Stomach (tissue), 8 donors: ENCODE measurements at regions not wholly inside any gene's neighbourhood (a gene's known extent, or its start where the extent isn't known, plus 50 kb on each side); places are given as distances from the start of the nearest gene placed in this dataset.

Experiments
- DNase-seq, 2 donors: peaks; one replicate each; pipeline versions ENCODE4 v3.0.0 to v3.0.0-alpha.2; 2013 to 2019
- H3K27ac ChIP-seq, 5 donors: fragments of 200-600 bp in 4 of 5; sonication (generic) in 4 of 5; one replicate each; pipeline ENCODE4 v1.5.1; 2013 to 2019; ENCODE audit warnings: mild to moderate bottlenecking in 1 of 5, moderate library complexity in 1 of 5
- H3K27me3 ChIP-seq, 3 donors: fragments of 200-600 bp; sonication (generic); one replicate each; pipeline ENCODE4 v1.5.1; 2017 to 2019; ENCODE audit warnings: mixed run types in 1 of 3
- H3K36me3 ChIP-seq, 4 donors: fragments of 200-600 bp; sonication (generic); 1 replicate in 3 of 4; 2 replicates in 1 of 4; pipeline ENCODE4 v1.5.1; 2016 to 2019
- H3K4me1 ChIP-seq, 4 donors: fragments of 200-600 bp; sonication (generic); one replicate each; pipeline ENCODE4 v1.5.1; 2016 to 2019
- H3K4me3 ChIP-seq, 4 donors: fragments of 200-600 bp; sonication (generic) in 3 of 4; one replicate each; pipeline ENCODE4 v1.5.1; 2016 to 2019; ENCODE audit warnings: mild to moderate bottlenecking in 1 of 4
- H3K9me3 ChIP-seq, 4 donors: fragments of 200-600 bp; sonication (generic); one replicate each; pipeline ENCODE4 v1.5.1; 2016 to 2019
- CTCF ChIP-seq, 7 experiments: fragments of 450-650 bp in 4 of 7; fragments of 200-600 bp in 3 of 7; sonication (generic) in 3 of 7; IDR thresholded peaks; one replicate each; pipeline ENCODE4 v1.5.1; 2016 to 2019; ENCODE audit warnings: antibody characterized with exemption in 7 of 7, control low read depth in 2 of 7, mild to moderate bottlenecking in 1 of 7
- EP300 ChIP-seq: sonication (generic); formaldehyde crosslinking; IDR thresholded peaks from one replicate; pipeline ENCODE4 v1.6.1; 2017; ENCODE audit warnings: antibody characterized with exemption
- POLR2A ChIP-seq, 4 donors: fragments of 450-650 bp; IDR thresholded peaks; one replicate each; pipeline ENCODE4 v1.6.1; 2016; ENCODE audit warnings: antibody characterized with exemption in 4 of 4, control low read depth in 2 of 4, mild to moderate bottlenecking in 1 of 4, moderate library complexity in 1 of 4
- POLR2AphosphoS5 ChIP-seq, 3 donors: sonication (generic); formaldehyde crosslinking; IDR thresholded peaks; one replicate each; pipeline ENCODE4 v1.6.1; 2016; ENCODE audit warnings: antibody characterized with exemption in 3 of 3
- WGBS, 5 donors: extraction: QIAGEN DNeasy Blood & Tissue Kit in 3 of 5; methylation state at CpG; one replicate each; pipeline versions ENCODE4 v1.1.5 to v1.1.7; 2013 to 2018; 5-methylcytosine and 5-hydroxymethylcytosine counted together
- intact Hi-C: fragments of 100-400 bp; cut with DNase I; formaldehyde crosslinking; loops from one replicate; pipeline ENCODE4 v1.15.1; 2023; ENCODE audit warnings: low total_unique reads
- donor health status: healthy with polysubstance abuse.
- donor health status: Bipolar disorder and iron deficiency.
- donor health status: healthy.

DNA sequence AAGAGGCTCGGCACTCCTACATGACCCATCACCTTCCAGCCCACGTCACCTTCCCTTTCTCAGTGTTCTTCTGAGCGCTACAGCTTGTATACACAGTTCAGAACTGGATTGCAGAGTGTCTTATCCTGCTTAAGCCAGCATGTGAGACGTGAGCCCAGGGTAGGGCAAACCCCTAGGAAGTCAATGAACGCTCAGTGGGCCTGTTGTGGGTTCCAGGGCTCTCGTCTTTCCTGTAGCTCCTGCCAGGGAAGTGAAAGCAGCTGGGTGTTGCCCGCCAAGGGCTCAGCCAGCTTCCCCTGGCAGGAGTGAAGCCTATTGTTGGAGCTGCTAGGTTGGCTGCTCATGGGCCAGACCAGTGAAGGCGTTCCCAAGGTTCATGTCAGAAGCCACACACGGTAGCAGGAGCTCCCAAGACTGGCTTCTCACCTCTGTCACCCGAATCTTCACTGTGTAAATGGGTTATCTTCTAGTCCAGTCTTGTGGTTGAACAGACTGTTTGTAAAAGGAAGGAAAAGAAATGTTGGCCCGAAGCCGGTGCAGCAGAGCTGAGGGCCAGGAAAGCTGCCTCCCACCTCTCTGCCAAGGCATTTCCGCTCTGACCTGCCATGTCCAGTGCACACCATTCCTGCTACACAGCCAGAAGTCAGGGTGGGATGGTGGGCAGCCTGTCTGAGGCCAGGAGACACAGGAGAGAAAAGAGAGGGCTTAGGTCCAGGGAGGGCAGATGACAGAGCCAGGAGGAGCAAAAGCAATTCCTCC, 69.6 kb upstream of the RMDN2 start:
- Histone ChIP-seq H3K27ac (peak overlapping the region in 4 of 5 donors; percentile 59 to 85 (median 67)), H3K9me3 (peaks cover 8 to 9% (median 9%) of the 10 kb centered on the region in 4 donors), H3K4me1 (peaks cover 24 to 58% (median 43%) of the 10 kb centered on the region in 4 donors), H3K4me3 (no peak overlapping the region), H3K36me3 (no peaks in the 10 kb centered on the region), H3K27me3 (no peaks in the 10 kb centered on the region)
- TF ChIP-seq POLR2A (IDR thresholded peaks at IDR 0.05) (no peak), CTCF (IDR thresholded peaks at IDR 0.05) (no peak), EP300 (no peak), POLR2AphosphoS5 (IDR thresholded peaks at IDR 0.05) (peak in 2 of 3 donors; percentile 7 to 50)
- 20 to 32% (median 29%) methylated on average over 13 of the region's 13 CpGs for WGBS, 5 donors
- peak; percentile 52 to 56 for DNase-seq
- intact Hi-C loops = no loop called here

DNA sequence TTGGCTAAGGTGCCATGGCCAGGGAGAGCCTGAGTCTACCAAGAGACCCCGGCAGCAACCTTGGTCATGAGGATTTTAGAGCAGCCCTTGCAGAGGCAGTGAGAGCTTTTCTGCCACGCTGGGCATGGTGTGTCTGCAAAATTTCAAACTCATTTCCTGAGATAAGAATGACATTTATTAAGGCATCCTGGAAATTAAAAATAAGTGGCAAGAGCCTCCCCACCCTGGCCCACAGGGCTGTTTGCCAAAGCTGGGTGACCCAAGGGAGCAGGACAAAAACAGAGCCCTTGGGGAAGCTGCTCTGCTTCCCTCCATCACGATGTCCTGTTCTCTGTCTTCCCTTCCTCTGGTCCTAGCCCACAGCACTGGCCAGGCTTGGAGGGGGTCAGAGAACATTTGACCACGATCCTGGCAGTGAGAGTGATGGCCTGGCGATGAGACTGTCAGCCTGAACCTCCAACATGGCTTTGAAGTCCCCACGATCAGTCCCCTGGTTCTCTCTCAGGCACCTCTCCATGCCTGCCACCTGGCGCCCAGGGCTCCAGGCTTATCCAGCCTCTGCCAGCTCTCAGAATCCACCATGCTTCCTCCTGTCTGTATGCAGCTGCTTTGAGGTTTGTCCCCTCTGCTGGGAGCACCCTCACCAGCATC, 68.9 kb upstream of the RMDN2 start:
- peak overlapping the region in 4 of 5 donors; percentile 59 to 85 (median 67) for H3K27ac ChIP-seq
- no peaks in the 10 kb centered on the region for H3K36me3 ChIP-seq
- WGBS, 5 donors = 61 to 78% (median 70%) methylated on average over 7 of the region's 7 CpGs
- no peak for DNase-seq
- peaks cover 18 to 50% (median 38%) of the 10 kb centered on the region in 4 donors for H3K4me1 ChIP-seq
- intact Hi-C loops = no loop called here
- no peak overlapping the region for H3K4me3 ChIP-seq
- H3K27me3 ChIP-seq = no peaks in the 10 kb centered on the region
- TF ChIP-seq POLR2AphosphoS5 (IDR thresholded peaks at IDR 0.05) = no peak
- peaks cover 8 to 9% (median 9%) of the 10 kb centered on the region in 4 donors for H3K9me3 ChIP-seq

DNA sequence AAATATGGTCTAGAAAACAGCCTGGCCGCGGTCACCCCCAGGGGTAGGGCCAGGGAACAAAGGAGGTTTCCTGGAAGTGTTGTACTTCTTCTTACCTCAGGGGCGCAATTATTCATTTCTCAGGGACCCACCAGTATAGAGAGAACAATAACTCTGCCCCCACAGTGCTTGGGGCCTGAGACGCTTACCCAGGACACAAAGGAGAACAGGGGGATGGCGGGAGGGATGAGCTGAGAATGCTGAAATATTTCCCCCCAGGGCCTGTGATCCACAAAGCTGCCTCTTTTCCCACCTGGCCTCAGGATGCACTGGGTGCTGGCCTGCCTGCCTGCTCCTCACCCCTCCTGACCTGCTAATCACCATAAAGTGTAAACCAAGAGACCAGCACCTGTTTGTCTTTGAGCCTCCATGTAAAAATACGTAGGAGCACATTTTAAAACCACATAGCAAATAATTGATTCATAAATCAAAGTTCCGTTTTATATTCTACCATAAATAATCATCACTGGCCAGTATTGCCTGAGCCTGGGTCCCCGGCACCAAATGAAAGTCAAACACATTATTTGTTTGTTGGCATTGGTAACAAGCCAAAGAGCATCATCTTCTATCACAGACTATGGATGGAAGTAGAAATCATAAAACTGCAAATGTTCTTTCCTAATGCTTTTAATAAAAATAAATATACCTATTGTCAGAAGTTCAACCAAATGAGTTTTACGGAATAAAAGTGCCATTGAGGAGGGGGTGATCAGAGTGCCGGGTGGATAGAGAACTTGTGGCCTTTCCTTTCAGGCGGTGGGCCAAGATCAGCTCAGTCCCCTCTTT, 67.3 kb upstream of the RMDN2 start:
- H3K9me3 ChIP-seq = peaks cover 8 to 9% (median 9%) of the 10 kb centered on the region in 4 donors
- WGBS, 5 donors = 78 to 87% (median 80%) methylated on average over 11 of the region's 11 CpGs
- no peaks in the 10 kb centered on the region for H3K36me3 ChIP-seq
- peak overlapping the region in 3 of 5 donors; percentile 63 to 85 (median 66) for H3K27ac ChIP-seq
- TF ChIP-seq POLR2A (IDR thresholded peaks at IDR 0.05) (no peak), CTCF (IDR thresholded peaks at IDR 0.05) (no peak), EP300 (no peak), POLR2AphosphoS5 (IDR thresholded peaks at IDR 0.05) (no peak)
- intact Hi-C loops = no loop called here
- H3K27me3 ChIP-seq = peaks cover 0 to 3% (median 3%) of the 10 kb centered on the region in 3 donors
- DNase-seq = no peak
- no peak overlapping the region for H3K4me3 ChIP-seq
- H3K4me1 ChIP-seq = peaks cover 9 to 41% (median 29%) of the 10 kb centered on the region in 4 donors

DNA sequence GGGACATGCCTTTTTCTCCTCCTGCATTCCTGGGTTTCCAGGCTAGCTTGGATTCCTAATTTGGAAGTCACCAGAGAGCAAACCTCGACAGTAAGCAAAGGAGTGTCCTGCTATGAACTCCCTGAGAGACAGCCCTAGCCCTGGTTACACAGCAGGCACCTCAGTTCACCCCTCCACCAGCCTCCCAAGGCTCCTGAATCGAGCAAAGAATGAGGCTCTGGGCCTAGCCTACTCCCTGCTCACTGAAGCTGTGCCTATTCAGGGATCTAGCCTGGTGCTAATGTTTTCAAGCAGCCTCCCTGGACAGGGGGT, 66.7 kb upstream of the RMDN2 start:
- WGBS, 5 donors = 33 to 51% (median 48%) methylated on average over 2 of the region's 2 CpGs
- H3K4me3 ChIP-seq = no peak overlapping the region
- peaks cover 8 to 9% (median 9%) of the 10 kb centered on the region in 4 donors for H3K9me3 ChIP-seq
- H3K36me3 ChIP-seq = no peaks in the 10 kb centered on the region
- intact Hi-C loops = no loop called here
- H3K4me1 ChIP-seq = peaks cover 9 to 41% (median 29%) of the 10 kb centered on the region in 4 donors
- H3K27me3 ChIP-seq = peaks cover 0 to 6% (median 3%) of the 10 kb centered on the region in 3 donors
- TF ChIP-seq EP300 = peak; percentile 46
- peak in 1 of 3 donors; percentile 39 for TF ChIP-seq POLR2AphosphoS5 (IDR thresholded peaks at IDR 0.05)
- no peak for TF ChIP-seq CTCF (IDR thresholded peaks at IDR 0.05)
- TF ChIP-seq POLR2A (IDR thresholded peaks at IDR 0.05) = no peak
- H3K27ac ChIP-seq = peak overlapping the region in 3 of 5 donors; percentile 63 to 85 (median 66)
- no peak for DNase-seq
